SK-N-SH (cell line): ENCODE measurements at regions not wholly inside any gene's neighbourhood (a gene's known extent, or its start where the extent isn't known, plus 50 kb on each side); places are given as distances from the start of the nearest gene placed in this dataset.

Experiments used
- RAD21 ChIP-seq: IDR thresholded peaks from 2 replicates; pipeline ENCODE4 v1.6.1; 2012; ENCODE audit warnings: mild to moderate bottlenecking, low read length
- TF ChIP-seq, protein P1 (sequence below): fragments of 200-600 bp; sonication (generic); IDR thresholded peaks from 2 replicates; pipeline ENCODE4 v1.6.1; 2017; ENCODE audit warnings: antibody characterized with exemption, mild to moderate bottlenecking, moderate library complexity
- TF ChIP-seq, protein P2 (sequence below): IDR thresholded peaks from 2 replicates; pipeline ENCODE4 v1.4.0; 2012; ENCODE audit warnings: low read depth, borderline replicate concordance

DNA sequence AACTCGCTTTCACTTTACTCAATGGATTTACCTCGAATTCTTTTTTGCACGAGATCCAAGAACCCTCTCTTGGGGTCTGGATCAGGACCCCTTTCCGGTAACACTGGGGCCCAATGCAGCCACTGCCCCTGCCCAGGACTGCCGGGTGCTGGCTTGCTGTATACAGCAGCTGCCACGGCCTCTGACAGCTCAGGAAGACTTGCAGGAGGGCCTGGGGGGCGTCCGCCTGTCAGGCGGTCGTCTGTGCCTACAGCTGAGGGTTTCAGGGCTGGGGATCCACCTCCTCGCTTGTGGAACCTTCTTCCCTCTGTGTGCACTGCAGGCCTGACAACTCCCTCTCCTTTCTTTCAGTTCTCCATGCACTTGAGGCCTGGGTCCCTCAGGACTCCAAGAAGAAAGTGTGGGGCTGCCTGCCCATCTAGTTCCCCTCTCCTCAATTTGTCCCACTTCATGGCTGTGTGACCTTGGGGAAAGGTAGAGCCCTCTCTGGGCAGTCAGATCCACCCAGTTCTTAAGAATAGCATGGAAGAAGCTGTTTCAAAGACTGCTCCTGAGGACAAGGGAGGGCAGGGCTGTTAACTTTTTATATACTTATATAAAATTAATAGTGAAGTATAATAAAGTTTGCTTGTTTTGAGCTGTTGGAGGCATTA lies 75.0 kb upstream of the LGSN start:
- TF ChIP-seq, protein P1, sequence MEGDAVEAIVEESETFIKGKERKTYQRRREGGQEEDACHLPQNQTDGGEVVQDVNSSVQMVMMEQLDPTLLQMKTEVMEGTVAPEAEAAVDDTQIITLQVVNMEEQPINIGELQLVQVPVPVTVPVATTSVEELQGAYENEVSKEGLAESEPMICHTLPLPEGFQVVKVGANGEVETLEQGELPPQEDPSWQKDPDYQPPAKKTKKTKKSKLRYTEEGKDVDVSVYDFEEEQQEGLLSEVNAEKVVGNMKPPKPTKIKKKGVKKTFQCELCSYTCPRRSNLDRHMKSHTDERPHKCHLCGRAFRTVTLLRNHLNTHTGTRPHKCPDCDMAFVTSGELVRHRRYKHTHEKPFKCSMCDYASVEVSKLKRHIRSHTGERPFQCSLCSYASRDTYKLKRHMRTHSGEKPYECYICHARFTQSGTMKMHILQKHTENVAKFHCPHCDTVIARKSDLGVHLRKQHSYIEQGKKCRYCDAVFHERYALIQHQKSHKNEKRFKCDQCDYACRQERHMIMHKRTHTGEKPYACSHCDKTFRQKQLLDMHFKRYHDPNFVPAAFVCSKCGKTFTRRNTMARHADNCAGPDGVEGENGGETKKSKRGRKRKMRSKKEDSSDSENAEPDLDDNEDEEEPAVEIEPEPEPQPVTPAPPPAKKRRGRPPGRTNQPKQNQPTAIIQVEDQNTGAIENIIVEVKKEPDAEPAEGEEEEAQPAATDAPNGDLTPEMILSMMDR, result no peak
- no peak for TF ChIP-seq RAD21
- TF ChIP-seq, protein P2, sequence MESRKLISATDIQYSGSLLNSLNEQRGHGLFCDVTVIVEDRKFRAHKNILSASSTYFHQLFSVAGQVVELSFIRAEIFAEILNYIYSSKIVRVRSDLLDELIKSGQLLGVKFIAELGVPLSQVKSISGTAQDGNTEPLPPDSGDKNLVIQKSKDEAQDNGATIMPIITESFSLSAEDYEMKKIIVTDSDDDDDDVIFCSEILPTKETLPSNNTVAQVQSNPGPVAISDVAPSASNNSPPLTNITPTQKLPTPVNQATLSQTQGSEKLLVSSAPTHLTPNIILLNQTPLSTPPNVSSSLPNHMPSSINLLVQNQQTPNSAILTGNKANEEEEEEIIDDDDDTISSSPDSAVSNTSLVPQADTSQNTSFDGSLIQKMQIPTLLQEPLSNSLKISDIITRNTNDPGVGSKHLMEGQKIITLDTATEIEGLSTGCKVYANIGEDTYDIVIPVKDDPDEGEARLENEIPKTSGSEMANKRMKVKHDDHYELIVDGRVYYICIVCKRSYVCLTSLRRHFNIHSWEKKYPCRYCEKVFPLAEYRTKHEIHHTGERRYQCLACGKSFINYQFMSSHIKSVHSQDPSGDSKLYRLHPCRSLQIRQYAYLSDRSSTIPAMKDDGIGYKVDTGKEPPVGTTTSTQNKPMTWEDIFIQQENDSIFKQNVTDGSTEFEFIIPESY, result no peak
